ENCODE measurements at regions not wholly inside any gene's neighbourhood (a gene's known extent, or its start where the extent isn't known, plus 50 kb on each side); places are given as distances from the start of the nearest gene placed in this dataset.

- DNase-seq (ENCODE audit: low read depth): no peak
- TF ChIP-seq CTCF (IDR thresholded peaks at IDR 0.05; ENCODE audit: control insufficient read depth, extremely low read depth, insufficient read depth): no peak
- H3K4me3 ChIP-seq (ENCODE audit: low read depth, low read length): no peak overlapping the region
These were observed 209.8 kb upstream of the CBLB start for GRCh38 chr3:106078635-106079034.

DNA sequence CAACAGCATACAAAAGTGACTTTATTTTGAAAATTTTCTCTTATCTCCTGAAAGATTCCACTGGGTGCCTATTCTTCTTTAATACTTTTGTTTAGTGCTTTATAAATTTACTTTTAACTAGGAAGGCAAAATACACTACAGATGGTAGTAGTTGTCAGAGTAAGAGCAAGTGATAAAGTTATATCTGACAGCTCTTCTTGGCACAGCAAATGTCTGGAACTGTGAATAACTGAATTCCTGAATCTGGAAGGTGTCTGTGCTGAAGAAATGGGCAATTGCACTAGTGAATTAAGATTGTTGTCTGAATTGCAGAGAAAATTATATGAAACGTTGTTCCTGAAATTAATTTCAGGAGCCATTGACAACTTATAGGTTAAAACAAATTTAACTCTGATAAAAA, 213.8 kb upstream of the CBLB start:
- no peak overlapping the region for H3K4me3 ChIP-seq (ENCODE audit: low read depth, low read length)
- TF ChIP-seq CTCF (IDR thresholded peaks at IDR 0.05; ENCODE audit: control insufficient read depth, extremely low read depth, insufficient read depth): no peak
- DNase-seq (ENCODE audit: low read depth): no peak

DNA sequence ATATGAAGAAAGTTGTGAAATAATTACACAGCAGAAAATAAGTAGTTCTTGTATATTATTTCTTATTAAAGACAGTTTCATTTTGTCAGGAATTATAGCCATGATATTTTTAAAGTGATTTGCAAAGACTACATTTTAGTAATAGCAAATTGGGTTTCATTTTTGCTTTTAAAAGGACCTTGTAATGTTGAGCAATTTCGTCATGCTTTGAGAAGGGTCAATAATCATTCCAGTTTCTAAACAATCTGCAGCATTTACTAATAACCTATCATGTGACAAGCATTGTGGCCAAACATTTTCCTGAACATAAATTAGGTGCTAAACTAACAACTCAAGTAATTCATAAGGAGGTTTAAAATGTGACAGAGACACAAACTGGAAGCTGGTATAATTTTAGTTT, 214.4 kb upstream of the CBLB start:
- TF ChIP-seq CTCF (IDR thresholded peaks at IDR 0.05; ENCODE audit: control insufficient read depth, extremely low read depth, insufficient read depth): no peak
- DNase-seq (ENCODE audit: low read depth): no peak

GRCh38 chr3:106083854-106084253, 215.0 kb upstream of the CBLB start:
- no peak overlapping the region for H3K4me3 ChIP-seq (ENCODE audit: low read depth, low read length)
- DNase-seq (ENCODE audit: low read depth): no peak

More for the DNA sequence above, 214.4 kb upstream of the CBLB start:
- H3K4me3 ChIP-seq (ENCODE audit: low read depth, low read length): no peak overlapping the region

GRCh38 chr3:106086038-106086437, 217.2 kb upstream of the CBLB start:
- DNase-seq (ENCODE audit: low read depth): peak; percentile 31
- no peak for TF ChIP-seq CTCF (IDR thresholded peaks at IDR 0.05; ENCODE audit: control insufficient read depth, extremely low read depth, insufficient read depth)
- H3K4me3 ChIP-seq (ENCODE audit: low read depth, low read length): no peak overlapping the region

More at GRCh38 chr3:106083854-106084253, 215.0 kb upstream of the CBLB start:
- no peak for TF ChIP-seq CTCF (IDR thresholded peaks at IDR 0.05; ENCODE audit: control insufficient read depth, extremely low read depth, insufficient read depth)

DNA sequence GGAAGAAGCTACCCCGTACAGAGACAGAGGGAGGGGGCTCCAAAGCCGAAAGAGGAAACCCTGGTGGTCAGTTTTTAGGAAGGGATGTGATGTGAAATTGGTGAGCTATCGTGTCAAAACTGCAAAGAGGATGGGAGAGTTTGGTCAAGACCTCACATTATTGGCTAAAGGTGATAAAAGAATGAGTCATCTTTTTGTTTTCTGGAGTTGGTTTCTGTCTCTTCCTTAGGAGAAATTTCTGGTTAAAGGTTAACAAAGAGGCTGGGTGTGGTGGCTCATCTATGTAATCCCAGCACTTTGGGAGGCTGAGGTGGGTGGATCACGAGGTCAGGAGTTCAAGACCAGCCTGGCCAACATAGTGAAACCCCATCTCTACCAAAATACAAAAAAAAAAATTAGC, 217.8 kb upstream of the CBLB start:
- DNase-seq (ENCODE audit: low read depth): no peak
- TF ChIP-seq CTCF (IDR thresholded peaks at IDR 0.05; ENCODE audit: control insufficient read depth, extremely low read depth, insufficient read depth): no peak
- H3K4me3 ChIP-seq (ENCODE audit: low read depth, low read length): no peak overlapping the region

GRCh38 chr3:106088304-106088703, 219.5 kb upstream of the CBLB start:
- no peak for DNase-seq (ENCODE audit: low read depth)
- no peak for TF ChIP-seq CTCF (IDR thresholded peaks at IDR 0.05; ENCODE audit: control insufficient read depth, extremely low read depth, insufficient read depth)
- H3K4me3 ChIP-seq (ENCODE audit: low read depth, low read length): no peak overlapping the region

All from LNCaP clone FGC (cell line).